GM12878 (cell line): ENCODE measurements at regions not wholly inside any gene's neighbourhood (a gene's known extent, or its start where the extent isn't known, plus 50 kb on each side); places are given as distances from the start of the nearest gene placed in this dataset.

Experiments
- ATAC-seq: fragments of 200-7000 bp; cut with Tn5 transposase; 3 replicates; pipeline ENCODE4 v1.9.1; 2020; ENCODE audit warnings: mild to moderate bottlenecking, moderate library complexity
- BruUV-seq: library from RNA; stranded (reverse); fragments of 400-500 nt; replicated peaks from 2 replicates; lab custom pipeline; 2021; lab: Mats Ljungman, UMichigan
- CTCF ChIA-PET: fragments of 300-600 bp; sonication (Branson Sonifier 250); formaldehyde crosslinking; extraction: SDS; loops from one replicate; lab custom pipeline; 2021; ENCODE audit warnings: inconsistent platforms; lab: Yijun Ruan, JAX
- POLR2A ChIA-PET: fragments of 350-600 bp; formaldehyde crosslinking; extraction: SDS; loops from one replicate; lab custom pipeline; 2021; ENCODE audit warnings: inconsistent platforms; lab: Charles Lee
- RAD21 ChIA-PET: fragments of 300-600 bp; sonication (Branson Sonifier 250); formaldehyde crosslinking; loops from one replicate; lab custom pipeline; 2023; ENCODE audit warnings: antibody characterized with exemption; ENCODE audit not compliant: unreplicated experiment; lab: Charles Lee
- SMC1A ChIA-PET: fragments of 300-600 bp; sonication (Branson Sonifier 250); formaldehyde crosslinking; loops from one replicate; lab custom pipeline; 2023; ENCODE audit not compliant: unreplicated experiment, uncharacterized antibody; lab: Charles Lee
- DNase-seq: peaks from one replicate; pipeline ENCODE4 v3.0.0-alpha.2; 2011; ENCODE audit warnings: low read depth, low spot score
- FAIRE-seq: peaks from 3 replicates; lab custom pipeline; 2011; peaks lifted over from hg19 to GRCh38; lab: Jason Lieb, UNC
- H2AFZ ChIP-seq: 2 replicates; pipeline ENCODE4 v1.6.0; 2011; ENCODE audit warnings: low read depth, low read length, control low read depth; ENCODE audit not compliant: control insufficient read depth
- H3K27ac ChIP-seq: 2 replicates; pipeline ENCODE4 v1.5.1; 2011; ENCODE audit warnings: control low read depth; ENCODE audit not compliant: control insufficient read depth, insufficient read depth
- H3K27me3 ChIP-seq, 2 experiments: replicated peaks in 1 of 2; 2 replicates each; pipeline versions ENCODE4 v1.6.0 to v1.6.1; 2011; ENCODE audit warnings: low read length in 1 of 2; ENCODE audit not compliant: control insufficient read depth in 2 of 2, insufficient read depth in 2 of 2
- H3K36me3 ChIP-seq, 2 experiments: 2 replicates each; pipeline ENCODE4 v1.5.1; 2011; ENCODE audit warnings: low read length in 1 of 2; ENCODE audit not compliant: control insufficient read depth in 2 of 2, insufficient read depth in 2 of 2
- H3K4me1 ChIP-seq: 2 replicates; pipeline ENCODE4 v1.6.1; 2011; ENCODE audit warnings: mild to moderate bottlenecking, low read length, moderate library complexity, mixed read lengths; ENCODE audit not compliant: control insufficient read depth, insufficient read depth
- H3K4me2 ChIP-seq: 2 replicates; pipeline ENCODE4 v1.6.0; 2011; ENCODE audit warnings: control low read depth; ENCODE audit not compliant: control insufficient read depth, insufficient read depth
- H3K4me3 ChIP-seq: fragments of 200-600 bp; sonication (generic); 2 replicates; pipeline ENCODE4 v1.5.1; 2016
- H3K79me2 ChIP-seq: 2 replicates; pipeline ENCODE4 v1.6.0; 2011; ENCODE audit warnings: low read length; ENCODE audit not compliant: control insufficient read depth, insufficient read depth
- H3K9ac ChIP-seq: 2 replicates; pipeline ENCODE4 v1.8.0; 2011; ENCODE audit warnings: low read length, control low read depth, mixed read lengths; ENCODE audit not compliant: control insufficient read depth, insufficient read depth
- H3K9me3 ChIP-seq: replicated peaks from 3 replicates; pipeline ENCODE4 v1.5.1; 2011; ENCODE audit warnings: mild to moderate bottlenecking, low read length; ENCODE audit not compliant: control insufficient read depth, insufficient read depth
- H4K20me1 ChIP-seq: 2 replicates; pipeline ENCODE4 v1.6.0; 2011; ENCODE audit not compliant: control insufficient read depth, insufficient read depth
- BCL11A ChIP-seq: IDR thresholded peaks from 2 replicates; pipeline ENCODE4 v1.6.1; 2011; ENCODE audit warnings: low read depth, low read length
- BHLHE40 ChIP-seq, 2 experiments: fragments of 450-650 bp in 1 of 2; IDR thresholded peaks; 2 replicates each; pipeline ENCODE4 v1.6.1; 2011 to 2017; ENCODE audit warnings: low read depth in 2 of 2, borderline replicate concordance in 1 of 2, improper control_type of control experiment in 1 of 2, low read length in 1 of 2, mild to moderate bottlenecking in 1 of 2
- HDAC2 ChIP-seq: fragments of 200-600 bp; sonication (generic); IDR thresholded peaks from 2 replicates; pipeline ENCODE4 v1.6.1; 2017
- HDGF ChIP-seq: fragments of 450-650 bp; IDR thresholded peaks from 2 replicates; pipeline ENCODE4 v1.6.1; 2016; ENCODE audit warnings: antibody characterized with exemption
- KAT2A ChIP-seq: conservative IDR thresholded peaks from 2 replicates; pipeline ENCODE4 v1.6.1; 2011; ENCODE audit warnings: low read depth, low read length; ENCODE audit not compliant: control insufficient read depth
- MXI1 ChIP-seq: fragments of 150-350 bp; IDR thresholded peaks from 2 replicates; pipeline ENCODE4 v1.6.1; 2011; ENCODE audit warnings: low read depth, mild to moderate bottlenecking, inconsistent platforms, low read length, improper control_type of control experiment
- SIN3A ChIP-seq: IDR thresholded peaks from 2 replicates; pipeline ENCODE4 v1.6.1; 2012; ENCODE audit warnings: low read depth, low read length, improper control_type of control experiment
- SIX5 ChIP-seq: IDR thresholded peaks from 2 replicates; pipeline ENCODE4 v1.6.1; 2011; ENCODE audit warnings: mild to moderate bottlenecking, low read depth, low read length, moderate library complexity; ENCODE audit not compliant: severe bottlenecking
- SREBF2 ChIP-seq: IDR thresholded peaks from 2 replicates; pipeline ENCODE4 v1.6.1; 2012; ENCODE audit warnings: mild to moderate bottlenecking, low read length
- TARDBP ChIP-seq: IDR thresholded peaks from 2 replicates; pipeline ENCODE4 v1.6.1; 2016; ENCODE audit warnings: borderline replicate concordance
- ZZZ3 ChIP-seq: IDR thresholded peaks from 2 replicates; pipeline ENCODE4 v1.6.1; 2011; ENCODE audit warnings: low read depth; ENCODE audit not compliant: control insufficient read depth, insufficient read length
- WGBS: methylation state at CpG from one replicate; pipeline ENCODE4 v1.1.6; 2016; ENCODE audit warnings: low lambda C conversion rate; ENCODE audit not compliant: insufficient replicate concordance, insufficient coverage; ENCODE audit errors: missing lambda C conversion rate; 5-methylcytosine and 5-hydroxymethylcytosine counted together
- in situ Hi-C: fragments of 300-500 bp; cut with MboI; formaldehyde crosslinking; loops from 9 replicates; pipeline ENCODE4 v1.14.3; 2018; ENCODE audit warnings: mixed read lengths
- intact Hi-C: fragments of 100-400 bp; cut with micrococcal nuclease; formaldehyde crosslinking; loops from one replicate; pipeline ENCODE4 v1.14.2; 2022; ENCODE audit not compliant: unreplicated experiment
- TF ChIP-seq, protein P1 (sequence below): IDR thresholded peaks from 2 replicates; pipeline ENCODE4 v1.6.1; 2012; ENCODE audit warnings: low read length, inconsistent platforms

DNA sequence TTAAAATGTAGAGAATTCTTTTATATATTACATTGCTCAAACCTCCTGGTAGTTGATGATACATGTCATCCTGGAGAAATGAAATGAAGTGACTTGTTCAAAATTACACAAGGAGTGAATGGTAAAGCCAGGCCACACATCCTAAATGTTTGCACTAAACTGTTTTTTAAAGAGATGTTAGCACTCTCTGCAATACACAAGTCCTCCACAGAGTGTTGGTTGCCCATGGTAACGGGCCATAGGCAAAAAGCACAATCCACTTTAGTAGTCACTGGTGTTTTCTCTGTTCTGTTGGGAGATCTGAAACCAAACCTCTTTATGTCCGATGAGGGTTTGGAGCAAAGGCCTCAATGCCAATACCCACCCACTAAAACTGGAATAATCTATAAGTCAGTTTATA lies 907.4 kb downstream of the NTRK3 start:
- no peaks in the 10 kb centered on the region for H3K4me1 ChIP-seq
- ChIA-PET RAD21 (no interaction called here), SMC1A (no interaction called here), CTCF (no interaction called here)
- intact Hi-C loops: no loop called here
- H3K9me3 ChIP-seq: no peaks in the 10 kb centered on the region
- H3K79me2 ChIP-seq: no peaks in the 10 kb centered on the region
- no peak overlapping the region for H3K27ac ChIP-seq
- DNase-seq (no peak), ATAC-seq (no peak)
- no peaks in the 10 kb centered on the region for H3K27me3 ChIP-seq
- TF ChIP-seq BCL11A (no peak), SIX5 (no peak), SIN3A (no peak), HDAC2 (no peak), MXI1 (no peak), KAT2A (no peak), HDGF (no peak), BHLHE40 (IDR thresholded peaks at IDR 0.05; ENCODE audit: borderline replicate concordance in 1 of 2, low read depth in 2 of 2, low read length in 1 of 2) (no peak), TARDBP (no peak), ZZZ3 (no peak), SREBF2 (no peak)
- TF ChIP-seq, protein P1, sequence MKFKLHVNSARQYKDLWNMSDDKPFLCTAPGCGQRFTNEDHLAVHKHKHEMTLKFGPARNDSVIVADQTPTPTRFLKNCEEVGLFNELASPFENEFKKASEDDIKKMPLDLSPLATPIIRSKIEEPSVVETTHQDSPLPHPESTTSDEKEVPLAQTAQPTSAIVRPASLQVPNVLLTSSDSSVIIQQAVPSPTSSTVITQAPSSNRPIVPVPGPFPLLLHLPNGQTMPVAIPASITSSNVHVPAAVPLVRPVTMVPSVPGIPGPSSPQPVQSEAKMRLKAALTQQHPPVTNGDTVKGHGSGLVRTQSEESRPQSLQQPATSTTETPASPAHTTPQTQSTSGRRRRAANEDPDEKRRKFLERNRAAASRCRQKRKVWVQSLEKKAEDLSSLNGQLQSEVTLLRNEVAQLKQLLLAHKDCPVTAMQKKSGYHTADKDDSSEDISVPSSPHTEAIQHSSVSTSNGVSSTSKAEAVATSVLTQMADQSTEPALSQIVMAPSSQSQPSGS: no peak
- TF ChIP-seq, all 136 proteins: peak for 0
- H3K9ac ChIP-seq: no peak overlapping the region
- no peak overlapping the region for H3K4me2 ChIP-seq
- no peak overlapping the region for H2AFZ ChIP-seq
- POLR2A ChIA-PET: no interaction called here
- in situ Hi-C loops: no loop called here
- no peaks in the 10 kb centered on the region for H3K36me3 ChIP-seq
- BruUV-seq: no TSS peak
- FAIRE-seq: no peak
- no peaks in the 10 kb centered on the region for H4K20me1 ChIP-seq
- H3K4me3 ChIP-seq: no peak overlapping the region
- 27% methylated on average over 2 of the region's 2 CpGs for WGBS
